ENCODE measurements at regions not wholly inside any gene's neighbourhood (a gene's known extent, or its start where the extent isn't known, plus 50 kb on each side); places are given as distances from the start of the nearest gene placed in this dataset.
A peak's percentile ranks its signal among the peaks of the same experiment; 100 is the strongest.
"Not testable (repeated sequence)": the region's sequence is repeated elsewhere in the genome, so short reads cannot be mapped to it uniquely, and the experiment has no call there.

DNA sequence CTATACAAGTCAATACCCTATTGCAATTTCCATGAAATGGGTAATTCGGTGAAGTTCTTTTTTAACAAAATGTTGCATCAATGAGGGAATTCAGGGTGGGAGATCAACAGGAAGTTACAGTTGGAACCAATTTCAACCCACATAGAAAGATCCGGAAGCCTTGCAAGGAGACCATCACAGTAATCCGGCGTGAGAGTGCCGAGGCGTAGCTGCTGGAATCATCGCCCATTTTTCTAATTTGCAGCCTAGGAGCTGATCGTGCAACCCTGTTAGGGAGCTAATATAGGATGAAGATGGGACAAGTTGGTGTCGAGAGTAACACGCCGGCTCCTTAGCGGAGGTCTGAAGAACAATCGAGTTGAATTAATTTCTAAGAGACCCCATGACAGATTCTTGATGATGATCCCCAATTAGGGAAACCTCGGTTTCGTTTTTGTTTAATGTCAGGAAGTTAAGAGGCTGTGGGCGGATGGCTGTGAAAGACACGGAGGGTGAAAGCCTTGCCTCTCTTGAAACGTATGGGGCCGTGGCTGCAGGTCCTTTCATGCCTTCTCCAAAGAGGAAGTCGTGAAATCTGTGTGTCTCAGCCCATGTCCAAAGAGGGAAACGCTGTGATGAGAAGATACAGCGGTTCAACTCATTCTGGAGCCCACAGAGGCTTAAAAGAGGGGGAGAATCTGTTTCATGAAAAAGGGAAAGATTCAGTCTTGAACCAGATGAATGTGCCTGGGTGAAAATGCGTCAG is 51.2 kb upstream of the CARD11 start:
- DNase-seq (peak; percentile 34 to 35), ATAC-seq (no peak)
- intact Hi-C loops (cut with DNase I, micrococcal nuclease), result no loop called here

DNA sequence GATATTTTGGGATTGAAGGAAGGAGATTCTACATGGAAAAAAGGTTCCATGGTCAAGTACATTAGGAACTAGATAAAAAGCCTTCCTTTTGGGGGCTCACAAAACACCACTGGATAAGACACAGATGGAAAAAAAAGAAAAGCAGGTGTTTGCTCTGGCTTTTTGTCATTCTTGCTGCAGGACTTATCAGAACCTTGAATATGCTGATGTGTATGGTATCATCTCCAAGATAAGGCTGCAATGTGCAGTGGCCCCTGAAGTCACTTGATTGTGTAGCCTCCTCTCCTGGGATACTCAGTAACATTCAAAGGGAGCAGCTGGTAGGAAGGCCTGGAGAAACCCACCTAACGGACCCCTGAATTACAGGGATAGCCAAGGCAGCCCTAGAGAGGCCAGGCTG is 54.1 kb upstream of the CARD11 start:
- intact Hi-C loops (cut with DNase I, micrococcal nuclease), result no loop called here
- no peak for ATAC-seq

DNA sequence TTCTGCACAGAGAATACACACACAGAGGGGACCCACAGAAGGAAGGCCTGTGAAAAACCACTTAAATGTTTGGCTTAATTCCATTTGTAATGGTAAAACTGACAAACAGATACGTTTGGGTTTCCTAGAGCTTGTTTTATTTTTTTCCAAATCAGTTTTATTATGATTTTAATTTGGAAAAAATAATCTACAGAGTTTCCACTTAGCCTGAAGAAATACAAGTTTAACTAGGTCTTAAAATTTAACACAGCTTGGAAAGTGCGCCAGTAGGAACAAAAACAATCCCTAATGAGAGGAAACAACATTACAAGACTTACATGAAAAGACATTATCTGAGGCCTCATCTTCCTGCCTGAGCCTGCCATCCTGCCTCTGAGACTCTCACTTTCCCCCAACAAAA is 58.5 kb upstream of the CARD11 start:
- no peak for DNase-seq
- intact Hi-C loops (cut with DNase I, micrococcal nuclease), result no loop called here
- no peak for ATAC-seq

More for the DNA sequence above, 54.1 kb upstream of the CARD11 start:
- no peak for DNase-seq

DNA sequence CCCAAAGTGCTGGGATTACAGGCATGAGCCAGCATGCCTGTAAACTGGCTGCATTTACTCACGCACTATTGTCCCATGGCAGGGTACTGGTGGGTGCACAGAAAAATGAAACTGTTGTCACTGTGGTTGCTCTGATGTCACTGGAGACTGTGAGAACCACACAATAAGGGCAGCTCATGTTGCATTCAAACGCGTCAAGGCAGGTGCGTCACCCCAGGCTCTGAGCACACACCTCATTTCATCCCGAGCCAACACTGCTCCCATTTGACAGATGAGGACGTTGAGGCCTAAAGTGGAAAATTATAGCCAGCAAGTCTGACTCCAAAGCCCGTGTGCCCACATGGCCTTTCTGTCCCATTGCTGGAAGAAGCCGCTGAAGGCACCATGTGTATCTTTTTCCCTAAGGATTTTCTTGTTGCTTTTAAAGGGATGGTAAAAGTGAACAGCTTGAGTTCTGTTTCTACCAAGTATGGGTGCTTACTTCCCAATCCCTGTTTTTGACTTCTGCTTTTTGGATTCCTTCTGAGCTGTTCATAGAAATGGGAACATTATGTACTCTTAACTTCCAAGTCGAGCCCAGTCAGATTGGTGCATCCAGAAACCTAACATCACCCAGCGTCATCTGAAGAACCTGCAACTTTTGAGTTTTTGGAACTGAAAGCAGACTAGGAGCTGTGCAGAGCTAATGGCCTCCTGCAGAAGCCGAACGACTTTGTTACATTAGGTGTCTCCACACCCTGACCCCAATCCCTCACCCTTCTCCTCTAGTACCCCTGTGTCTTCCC is 60.1 kb upstream of the CARD11 start:
- ATAC-seq, result no peak
- no peak for DNase-seq
- intact Hi-C loops (cut with DNase I, micrococcal nuclease), result no loop called here

DNA sequence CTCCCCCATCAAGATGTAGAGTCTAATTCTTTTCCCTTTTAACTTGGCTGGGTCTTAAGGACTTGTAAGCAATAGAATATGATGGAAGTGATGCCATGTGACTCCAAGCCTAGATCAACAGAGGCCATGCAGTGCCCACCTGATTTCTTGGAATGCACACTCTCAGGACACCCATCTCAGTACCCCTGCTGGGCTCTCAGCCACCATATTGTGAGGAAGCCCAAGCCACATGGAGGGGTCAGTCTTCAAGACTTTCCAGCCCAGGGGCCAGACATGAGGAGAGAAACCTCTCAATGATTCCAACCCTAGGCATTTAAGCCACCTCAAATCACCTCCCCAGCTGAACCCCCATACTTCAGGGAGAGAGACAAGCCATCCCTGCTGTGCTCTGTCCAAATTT is 62.2 kb upstream of the CARD11 start:
- ATAC-seq (no peak), DNase-seq (no peak)
- intact Hi-C loops (cut with DNase I, micrococcal nuclease), result no loop called here

DNA sequence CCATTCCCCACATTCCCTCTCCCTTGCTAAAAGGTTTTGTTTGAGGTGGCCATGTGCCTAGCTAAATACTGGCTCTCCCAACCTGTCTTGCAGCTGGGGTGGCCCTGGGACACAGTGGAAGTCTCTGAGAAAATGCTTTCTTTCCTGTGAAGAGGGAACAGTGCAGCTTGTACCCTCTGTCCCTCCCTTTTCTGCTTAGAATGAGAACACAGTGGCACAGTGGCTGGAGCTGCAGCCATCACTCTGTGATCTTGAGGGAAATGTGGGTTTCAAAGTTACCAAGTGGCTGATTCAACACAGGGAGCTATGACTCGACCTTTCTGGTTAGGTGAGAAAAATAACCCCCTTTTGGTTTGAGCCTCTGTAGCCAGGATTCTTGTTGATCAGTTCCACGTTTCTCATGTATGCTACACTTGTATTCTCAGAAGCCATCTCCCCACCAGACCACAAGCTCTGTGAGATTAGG is 62.7 kb upstream of the CARD11 start:
- intact Hi-C loops (cut with DNase I, micrococcal nuclease), result no loop called here
- no peak for DNase-seq
- no peak for ATAC-seq

DNA sequence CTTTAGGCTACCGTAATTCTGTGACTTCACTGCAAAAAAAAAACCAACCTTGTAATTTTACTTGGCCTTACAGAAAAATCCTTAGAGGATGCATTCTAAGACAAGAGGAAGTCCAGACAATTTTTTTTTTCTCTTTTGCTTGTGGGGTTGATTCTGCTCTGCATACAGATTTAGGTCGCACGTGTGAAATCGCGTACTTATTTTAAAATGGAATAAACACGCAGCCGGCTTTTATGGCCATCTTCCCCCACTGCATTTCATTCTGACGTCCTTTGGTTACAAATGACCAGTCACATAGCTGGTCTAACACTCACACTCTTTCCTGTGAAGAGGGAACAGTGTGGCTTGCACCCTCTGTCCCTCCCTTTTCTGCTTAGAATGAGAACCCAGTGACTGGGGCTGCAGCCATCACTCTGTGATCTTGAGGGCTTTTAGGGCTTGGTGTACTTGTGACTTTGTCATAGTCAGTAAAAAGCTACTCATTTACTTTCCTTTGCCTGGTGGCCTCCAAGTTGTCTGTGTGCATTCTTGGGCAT is 63.6 kb upstream of the CARD11 start:
- ATAC-seq, result no peak
- intact Hi-C loops (cut with DNase I, micrococcal nuclease), result no loop called here
- DNase-seq, result no peak

DNA sequence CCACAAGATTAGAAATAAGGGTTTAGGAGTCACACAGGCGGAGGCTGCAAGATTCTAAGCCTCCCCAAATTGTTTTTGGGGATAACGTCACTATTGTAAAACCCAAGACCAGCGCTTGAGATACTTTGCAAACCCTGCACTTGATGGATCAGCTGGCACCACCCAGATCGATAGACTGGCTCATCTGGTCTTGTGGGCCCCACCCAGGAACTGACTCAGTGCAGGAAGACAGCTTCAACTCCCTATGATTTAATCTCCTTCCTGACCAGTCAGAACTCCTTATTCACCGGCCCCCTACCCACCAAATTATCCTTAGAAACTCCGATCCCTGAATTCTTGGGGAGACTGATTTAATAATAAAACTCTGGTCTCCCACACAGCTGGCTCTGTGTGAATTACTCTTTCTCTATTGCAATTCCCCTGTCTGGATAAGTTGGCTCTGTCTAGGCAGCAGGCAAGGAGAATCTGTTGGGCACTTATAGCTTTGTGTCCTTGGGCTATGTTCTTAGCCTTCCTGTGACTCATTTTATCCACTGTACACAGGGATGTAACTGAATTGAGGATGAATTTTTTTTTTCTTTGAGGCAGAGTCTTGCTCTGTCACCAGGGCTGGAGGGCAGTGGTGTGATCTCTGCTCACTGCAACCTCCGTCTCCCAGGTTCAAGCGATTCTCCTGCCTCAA is 64.4 kb upstream of the CARD11 start:
- intact Hi-C loops (cut with DNase I, micrococcal nuclease), result no loop called here
- no peak for DNase-seq
- ATAC-seq, result no peak

DNA sequence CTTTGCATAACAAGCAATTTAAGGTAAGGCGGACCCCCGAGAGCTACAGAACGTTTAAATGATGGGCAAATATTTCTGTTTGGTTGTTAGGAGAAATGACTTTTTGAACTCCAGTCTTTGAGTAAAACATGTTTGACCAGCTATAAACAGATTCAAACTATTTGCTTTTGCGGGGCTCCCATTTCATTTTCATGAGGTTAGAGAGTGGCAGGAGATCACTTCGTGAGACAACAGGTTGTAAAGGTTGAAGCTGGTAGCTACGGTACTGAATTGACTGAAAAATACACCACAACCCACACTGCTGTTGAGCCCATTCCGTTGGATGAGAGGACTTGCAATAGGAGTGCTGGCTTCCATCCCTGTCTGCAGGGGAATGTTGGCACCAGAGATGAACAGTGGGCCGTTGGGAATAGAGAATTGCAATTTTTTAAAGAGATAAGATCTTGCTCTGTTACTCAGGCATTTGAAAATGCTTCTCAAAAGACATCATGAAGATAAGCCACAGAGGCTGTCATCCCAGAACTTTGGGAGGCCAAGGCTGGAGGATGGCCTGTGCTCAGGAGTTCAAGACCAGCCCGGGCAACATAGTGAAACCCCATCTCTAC is 65.7 kb upstream of the CARD11 start:
- no peak for ATAC-seq
- no peak for DNase-seq
- intact Hi-C loops (cut with DNase I, micrococcal nuclease), result no loop called here

DNA sequence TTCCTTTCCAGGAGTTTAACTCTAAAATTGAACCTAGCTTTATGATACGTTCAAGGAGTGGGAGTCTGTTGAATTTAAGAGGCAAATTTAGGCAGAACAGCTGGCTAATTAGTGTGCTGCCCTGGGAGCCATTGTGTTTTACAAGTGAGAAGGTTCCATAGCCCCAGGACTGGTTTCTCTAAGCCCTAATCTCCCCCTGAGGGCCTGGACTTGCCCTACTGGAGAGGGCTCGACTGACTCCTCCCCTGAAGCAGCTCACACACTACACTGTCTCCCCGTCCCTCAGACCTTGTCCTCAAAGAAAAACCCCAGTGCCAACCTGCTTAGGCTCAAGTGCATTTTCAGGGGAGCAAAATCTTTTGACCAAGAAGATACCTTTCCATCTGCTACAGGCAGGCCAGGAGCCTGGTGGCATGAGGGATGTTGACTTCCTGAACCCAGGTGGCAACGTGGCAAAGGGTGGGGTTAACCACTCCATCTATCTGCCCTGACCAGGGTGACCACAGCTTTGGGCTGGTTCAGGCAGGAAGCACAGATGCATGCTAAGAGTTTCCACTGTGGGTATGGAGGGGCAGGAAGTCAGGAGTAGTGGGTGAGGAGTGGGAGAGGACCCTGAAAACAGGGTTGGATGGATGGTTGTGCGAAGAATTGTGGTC is 68.9 kb upstream of the CARD11 start:
- ATAC-seq, result no peak
- intact Hi-C loops (cut with DNase I, micrococcal nuclease), result no loop called here
- no peak for DNase-seq

DNA sequence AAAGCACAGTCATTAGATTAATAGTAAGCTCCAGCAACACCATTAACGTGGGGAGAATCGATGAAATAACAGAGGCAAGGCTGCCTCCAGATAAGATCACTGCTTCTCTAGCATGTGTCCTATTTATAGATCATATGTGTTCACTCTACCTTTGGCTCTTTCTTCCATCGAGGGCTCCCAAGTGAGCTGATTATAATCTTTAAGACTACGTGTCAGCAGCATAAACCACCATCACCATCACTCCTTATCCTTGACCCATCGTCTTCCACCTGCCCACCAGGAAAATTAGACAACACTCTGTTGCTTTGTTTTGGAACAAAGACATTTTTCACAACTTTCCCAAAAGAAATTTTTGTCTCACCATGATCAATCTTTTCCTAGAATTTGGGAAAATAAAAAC is 71.2 kb upstream of the CARD11 start:
- no peak for DNase-seq
- ATAC-seq, result no peak
- intact Hi-C loops (cut with DNase I, micrococcal nuclease), result no loop called here

DNA sequence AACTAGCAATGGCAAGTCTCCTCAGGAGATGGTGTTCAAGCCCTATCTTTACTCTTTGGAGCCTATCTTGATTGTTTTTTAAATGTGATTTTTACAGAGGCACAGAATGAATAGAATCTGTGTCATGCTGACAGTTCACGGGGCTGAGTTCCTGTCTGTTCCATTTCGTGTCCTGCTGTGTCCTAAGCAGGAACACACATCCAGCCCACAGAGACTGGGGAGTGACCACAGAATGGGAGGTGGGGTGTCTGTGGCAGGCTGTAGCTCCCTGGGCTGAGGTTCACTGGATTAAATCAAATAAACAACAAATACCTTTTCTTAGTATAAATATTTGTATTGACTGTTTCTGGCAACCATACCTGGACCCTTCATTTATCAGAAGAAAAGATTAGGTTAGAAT is 73.4 kb upstream of the CARD11 start:
- DNase-seq (no peak), ATAC-seq (no peak)
- intact Hi-C loops (cut with DNase I, micrococcal nuclease), result no loop called here

DNA sequence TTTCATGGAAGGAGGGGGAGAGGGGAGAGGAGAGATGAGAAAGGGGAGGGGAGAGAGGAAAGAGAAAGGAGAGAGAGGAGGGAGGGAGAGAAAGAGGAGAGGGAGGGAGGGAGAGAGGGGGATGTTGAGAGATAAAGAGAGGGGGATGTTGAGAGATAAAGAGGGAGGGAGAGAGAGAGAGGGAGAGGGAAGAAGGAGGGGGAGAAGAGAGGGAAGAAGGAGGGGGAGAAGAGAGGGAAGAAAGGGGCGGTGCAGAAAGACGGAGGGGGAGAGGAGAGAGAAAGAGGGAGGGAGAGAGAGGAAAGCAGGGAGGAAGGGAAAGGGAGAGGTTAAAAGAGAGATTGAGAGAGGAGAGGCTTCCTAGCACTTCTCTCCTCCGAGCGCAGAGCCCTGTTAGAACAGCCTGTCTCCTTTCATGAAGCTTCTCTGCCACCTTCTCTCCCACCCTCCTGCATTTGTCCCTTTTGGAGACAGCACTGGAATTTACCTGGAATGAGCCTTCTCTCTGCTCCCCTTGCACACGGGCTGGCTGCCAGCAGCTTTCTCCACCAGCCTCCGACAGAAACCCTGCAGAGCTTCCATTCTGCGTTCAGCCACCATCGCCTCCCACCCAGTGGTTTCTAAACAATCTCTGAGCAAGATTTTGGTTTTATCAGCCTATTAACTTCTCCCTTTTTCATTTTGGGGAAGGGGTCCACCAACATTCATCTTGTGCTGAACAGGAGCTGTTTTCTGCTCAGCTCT is 74.0 kb upstream of the CARD11 start:
- intact Hi-C loops (cut with DNase I, micrococcal nuclease), result no loop called here
- ATAC-seq (no peak), DNase-seq (no peak)

DNA sequence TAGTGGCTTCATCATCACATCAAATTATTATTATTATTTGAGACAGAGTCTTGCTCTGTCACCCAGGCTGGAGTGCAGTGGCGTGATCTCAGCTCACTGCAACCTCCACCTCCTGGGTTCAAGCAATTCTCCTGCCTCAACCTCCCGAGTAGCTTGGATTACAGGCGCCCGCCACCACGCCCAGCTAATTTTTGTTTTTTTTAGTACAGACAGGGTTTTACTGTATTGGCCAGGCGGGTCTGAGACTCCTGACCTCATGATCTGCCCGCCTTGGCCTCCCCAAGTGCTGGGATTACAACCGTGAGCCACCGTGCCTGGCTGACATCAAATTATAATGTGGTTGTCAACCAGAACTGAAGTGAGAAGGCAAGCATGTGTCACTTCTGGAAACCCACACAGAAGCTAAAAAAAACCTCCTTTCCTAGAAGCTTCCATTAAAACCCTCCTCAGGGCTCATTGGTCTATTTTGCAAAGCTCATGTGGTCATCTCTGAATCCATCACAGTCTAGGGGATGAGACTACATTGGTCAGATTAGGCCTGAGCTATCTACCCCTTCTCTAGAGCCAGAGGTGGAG is 75.8 kb upstream of the CARD11 start:
- intact Hi-C loops (cut with DNase I, micrococcal nuclease); ATAC-seq; DNase-seq: not testable (repeated sequence)

DNA sequence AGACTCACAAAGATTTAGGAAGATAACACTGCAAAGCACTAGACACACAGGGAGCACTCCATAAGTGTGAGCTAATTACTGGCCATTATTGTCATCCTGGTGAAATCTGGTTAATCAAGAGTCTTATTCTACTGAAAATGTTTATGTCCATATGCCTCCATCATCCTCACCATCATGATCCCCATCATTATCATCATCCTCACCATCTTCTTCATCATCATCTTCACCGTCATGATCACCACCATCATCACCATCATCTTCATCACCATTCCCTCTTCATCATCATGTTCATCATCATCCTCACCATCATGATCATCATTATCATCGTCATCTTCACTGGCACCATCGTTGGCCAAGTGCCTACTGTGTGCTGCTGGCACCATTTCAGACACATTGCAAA is 76.3 kb upstream of the CARD11 start:
- intact Hi-C loops (cut with DNase I, micrococcal nuclease), result no loop called here
- DNase-seq (no peak), ATAC-seq (no peak)

DNA sequence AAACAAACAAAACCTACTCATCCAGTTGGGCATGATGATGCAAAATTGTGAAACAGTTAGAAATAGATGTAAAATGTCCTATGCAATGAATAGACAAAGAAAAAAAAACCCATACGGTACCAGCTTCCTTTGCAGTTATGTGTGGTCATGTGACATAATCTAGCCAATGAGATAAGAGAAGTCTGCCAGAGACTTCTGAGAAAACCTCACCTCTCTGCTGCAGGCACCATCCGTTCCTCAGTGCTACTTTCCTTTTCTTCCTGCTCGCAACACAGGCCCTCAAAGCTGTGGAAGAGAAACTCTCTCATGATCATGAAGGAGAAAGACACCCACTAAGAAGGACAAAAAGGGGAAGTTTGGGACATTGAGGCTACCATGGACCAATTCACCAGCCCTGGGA is 76.8 kb upstream of the CARD11 start:
- intact Hi-C loops (cut with DNase I, micrococcal nuclease), result no loop called here
- ATAC-seq, result no peak
- no peak for DNase-seq

DNA sequence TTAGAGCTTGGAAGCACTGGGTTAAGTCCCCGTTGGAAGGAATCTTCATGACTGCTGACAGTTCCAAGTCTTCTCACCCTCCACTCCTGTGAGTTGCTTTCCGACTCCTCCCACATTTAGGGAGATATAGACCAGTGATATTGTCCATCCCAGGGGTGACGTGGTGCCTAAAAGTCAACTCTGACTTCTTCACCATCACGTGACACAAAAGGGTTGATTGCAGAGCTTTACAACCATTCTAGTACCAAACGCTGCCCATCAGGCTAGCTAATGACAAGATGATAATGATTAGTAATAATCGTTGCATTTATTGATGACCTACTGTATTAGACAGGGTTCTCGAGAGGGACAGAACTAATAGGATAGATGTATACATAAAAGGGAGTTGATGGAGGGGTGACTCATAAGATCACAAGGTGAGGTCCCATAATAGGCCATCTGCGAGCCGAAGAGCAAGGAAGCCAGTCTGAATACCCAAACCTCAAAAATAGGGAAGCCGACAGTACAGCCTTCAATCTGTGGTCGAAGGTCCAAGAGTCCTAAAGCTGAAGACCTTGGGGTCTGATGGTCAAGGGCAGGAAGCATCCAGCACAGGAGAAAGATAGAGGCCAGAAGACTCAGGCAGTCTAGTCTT is 85.3 kb upstream of the CARD11 start:
- intact Hi-C loops (cut with DNase I, micrococcal nuclease), result no loop called here
- no peak for ATAC-seq
- DNase-seq, result no peak
